ENCODE measurements at regions not wholly inside any gene's neighbourhood (a gene's known extent, or its start where the extent isn't known, plus 50 kb on each side); places are given as distances from the start of the nearest gene placed in this dataset.

- no peak for TF ChIP-seq CTCF (IDR thresholded peaks at IDR 0.05)
- no peak for TF ChIP-seq POLR2AphosphoS5 (IDR thresholded peaks at IDR 0.05)
- TF ChIP-seq POLR2A (IDR thresholded peaks at IDR 0.05) = no peak
Observed at GRCh38 chrX:85501349-85501748, 121.9 kb upstream of the POF1B start.

All from prostate gland (tissue), 2 donors.